HG02571 (cell line): ENCODE measurements at regions not wholly inside any gene's neighbourhood (a gene's known extent, or its start where the extent isn't known, plus 50 kb on each side); places are given as distances from the start of the nearest gene placed in this dataset.
"Not testable (repeated sequence)": the region's sequence is repeated elsewhere in the genome, so short reads cannot be mapped to it uniquely, and the experiment has no call there.

Experiments used
- ATAC-seq: cut with Tn5 transposase; IDR thresholded peaks from one replicate; pipeline ENCODE4 v1.9.1; 2021; ENCODE audit warnings: mild to moderate bottlenecking, moderate library complexity; ENCODE audit not compliant: unreplicated experiment

GRCh38 chr12:75710361-75711069 lies 199.1 kb upstream of the KRR1 start:
- ATAC-seq, result no peak

GRCh38 chr12:75709503-75709902 lies 198.1 kb upstream of the KRR1 start:
- ATAC-seq, result no peak

- ATAC-seq, result no peak
These were observed 197.4 kb upstream of the KRR1 start for GRCh38 chr12:75708802-75709201.

- ATAC-seq, result no peak
These were observed 196.6 kb upstream of the KRR1 start for GRCh38 chr12:75707983-75708382.

DNA sequence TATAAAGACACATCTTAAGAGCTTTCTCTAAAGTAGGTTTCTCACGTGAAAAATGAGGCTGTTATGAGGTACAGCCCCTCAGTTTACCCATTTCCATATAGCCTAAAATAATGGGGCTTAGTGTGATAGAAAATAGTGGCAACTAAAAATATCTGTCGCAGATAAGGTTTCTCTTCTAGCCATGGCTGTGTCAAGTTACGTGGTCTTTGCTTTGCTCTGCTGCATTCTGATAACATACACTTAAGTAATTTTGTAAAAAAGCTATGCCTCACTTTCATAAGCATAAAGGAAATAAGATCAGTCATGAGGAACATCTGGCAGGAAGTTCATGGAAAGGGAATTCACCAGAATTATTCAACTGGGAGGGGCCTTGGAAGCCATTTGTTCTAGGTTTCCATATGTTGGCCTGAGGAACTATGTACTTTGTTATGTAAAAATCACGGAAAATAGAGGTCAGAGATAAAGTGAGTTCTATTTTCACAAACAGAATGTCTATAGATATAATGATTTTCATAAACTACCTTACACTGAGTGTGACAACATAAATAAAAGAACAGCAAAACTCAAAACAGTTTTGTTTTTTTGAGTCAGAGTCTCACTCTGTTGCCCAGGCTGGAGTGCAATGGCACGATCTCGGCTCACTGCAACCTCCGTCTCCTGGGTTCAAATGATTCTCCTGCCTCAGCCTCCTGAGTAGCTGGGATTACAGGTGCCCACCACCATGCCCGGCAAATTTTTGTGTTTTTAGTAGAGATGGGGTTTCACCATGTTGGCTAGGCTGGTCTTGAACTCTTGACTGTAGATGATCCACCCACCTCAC lies 195.6 kb upstream of the KRR1 start:
- no peak for ATAC-seq

- no peak for ATAC-seq
These were observed 194.6 kb upstream of the KRR1 start for GRCh38 chr12:75705749-75706711.

- no peak for ATAC-seq
These were observed 193.3 kb upstream of the KRR1 start for GRCh38 chr12:75704664-75705063.

DNA sequence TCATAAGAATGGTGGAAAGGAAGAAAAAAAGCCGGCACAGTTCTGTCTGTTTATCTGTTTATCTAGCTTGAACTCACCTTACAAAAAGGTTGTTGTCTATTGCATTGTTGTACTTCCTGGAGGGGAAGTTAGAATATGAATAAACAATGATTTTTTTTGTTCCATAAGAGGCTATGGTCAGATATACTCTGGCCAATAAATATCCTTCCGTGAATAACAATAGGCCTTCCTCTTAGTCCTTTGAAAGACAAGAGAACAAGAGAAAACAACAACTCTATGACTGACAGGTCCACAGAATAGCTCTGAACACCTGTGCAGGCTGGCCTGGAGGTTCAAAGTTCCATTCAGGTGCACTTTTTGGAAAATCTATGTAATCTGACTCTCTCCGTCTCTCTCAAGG lies 192.8 kb upstream of the KRR1 start:
- ATAC-seq, result no peak

DNA sequence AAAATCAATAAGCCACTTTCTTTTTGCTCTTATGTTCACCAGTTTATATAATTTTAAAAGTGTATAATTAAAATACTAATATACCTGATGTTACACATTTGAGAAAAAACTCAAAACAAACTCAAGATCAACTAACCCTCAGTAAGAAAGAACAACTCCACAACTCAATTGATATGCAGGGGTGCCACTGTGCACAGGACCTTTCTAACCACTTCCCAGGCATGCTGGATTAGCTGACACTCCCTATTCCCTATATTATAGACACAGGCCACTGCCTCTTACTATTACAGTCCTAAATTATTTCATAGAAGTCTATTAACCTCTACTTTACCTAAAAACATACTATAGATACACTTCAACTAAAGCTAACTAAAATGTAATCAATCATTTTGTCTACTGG lies 191.7 kb upstream of the KRR1 start:
- ATAC-seq, result no peak

DNA sequence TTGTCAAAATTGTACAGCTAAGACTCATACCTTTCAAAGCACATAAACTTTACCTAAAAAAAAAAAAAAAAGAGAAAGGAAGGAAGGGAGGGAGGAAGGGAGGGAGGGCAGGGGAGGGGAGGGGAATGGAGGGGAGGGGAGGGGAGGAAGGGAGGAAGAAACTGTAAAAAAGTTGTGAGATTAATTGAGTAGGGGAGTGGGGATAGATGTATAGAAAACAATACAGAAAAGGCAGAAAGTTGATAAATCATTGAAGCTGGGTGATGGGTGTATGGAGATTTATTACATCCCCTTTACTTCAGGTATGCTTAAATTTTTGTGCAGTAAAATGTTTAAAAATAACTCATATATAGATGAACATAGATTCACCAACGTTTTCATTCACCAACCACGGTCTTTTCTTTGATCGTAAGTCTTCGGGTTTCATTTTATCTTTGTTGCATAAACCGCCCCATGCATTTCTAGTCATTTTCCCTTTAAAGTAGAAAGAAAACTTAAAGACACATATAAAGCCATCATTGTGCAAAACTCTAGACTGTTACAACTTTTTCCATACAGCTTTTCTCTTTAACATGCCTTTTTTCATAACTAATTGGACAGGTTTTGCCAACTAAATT lies 191.2 kb upstream of the KRR1 start:
- no peak for ATAC-seq

- no peak for ATAC-seq
These were observed 190.4 kb upstream of the KRR1 start for GRCh38 chr12:75701859-75702258.

- no peak for ATAC-seq
These were observed 188.5 kb upstream of the KRR1 start for GRCh38 chr12:75699728-75700496.

DNA sequence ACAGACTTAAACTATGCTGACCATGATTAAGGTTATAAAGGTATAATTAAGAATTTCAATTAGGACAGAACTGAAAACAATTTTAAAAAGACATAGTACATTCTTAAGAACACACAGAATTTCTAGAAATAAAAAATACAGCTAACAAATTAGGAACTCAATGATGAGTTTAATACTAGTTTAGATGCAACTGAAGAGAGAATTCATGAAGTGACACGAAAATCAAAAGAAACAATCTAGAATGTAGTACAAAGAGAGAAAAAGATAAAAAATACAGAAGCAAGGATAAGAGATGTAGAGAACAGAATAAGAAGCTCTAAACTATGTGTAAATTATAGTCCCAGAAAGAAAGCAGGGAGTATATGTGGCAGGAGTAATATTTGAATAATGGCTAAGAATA lies 187.8 kb upstream of the KRR1 start:
- ATAC-seq, result no peak

DNA sequence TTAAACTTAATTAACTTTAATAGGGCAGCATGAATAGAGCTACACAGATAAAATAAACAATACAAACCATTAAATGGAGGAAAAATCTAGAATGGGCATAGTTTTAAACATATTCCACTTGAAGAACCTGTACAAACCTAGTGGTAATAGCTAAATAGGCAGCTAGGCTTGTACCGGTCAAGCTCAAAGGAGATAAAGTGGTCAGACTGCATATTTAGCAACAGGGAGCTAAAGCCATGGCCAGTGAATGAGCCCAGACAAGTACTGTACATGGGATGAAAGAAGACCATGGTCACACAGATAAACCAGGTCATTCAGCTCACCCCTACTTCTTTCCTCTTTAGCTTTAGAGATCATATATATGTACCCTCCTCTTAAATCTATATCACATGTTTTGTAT lies 186.6 kb upstream of the KRR1 start:
- no peak for ATAC-seq

DNA sequence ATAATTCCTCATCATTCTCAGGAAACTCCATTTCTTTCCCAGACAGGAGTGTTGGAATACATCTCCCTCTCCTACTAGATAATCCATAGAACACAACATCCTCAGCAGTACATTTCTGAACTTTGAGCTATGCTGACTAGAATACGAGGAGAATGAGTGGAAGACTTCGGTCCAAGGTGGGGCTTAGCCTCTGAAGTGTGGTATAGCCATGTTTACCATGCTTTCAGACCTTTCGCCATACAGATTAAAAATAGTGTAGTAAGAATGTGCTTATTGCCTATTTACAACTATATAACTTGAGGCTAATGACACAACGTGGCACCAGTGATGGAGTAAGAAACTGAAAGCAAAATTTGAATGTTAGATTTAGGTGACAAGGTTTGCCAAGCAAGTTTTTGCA lies 184.5 kb upstream of the KRR1 start:
- no peak for ATAC-seq

- ATAC-seq, result no peak
These were observed 183.3 kb upstream of the KRR1 start for GRCh38 chr12:75694534-75695268.

GRCh38 chr12:75692876-75693275 lies 181.5 kb upstream of the KRR1 start:
- no peak for ATAC-seq

DNA sequence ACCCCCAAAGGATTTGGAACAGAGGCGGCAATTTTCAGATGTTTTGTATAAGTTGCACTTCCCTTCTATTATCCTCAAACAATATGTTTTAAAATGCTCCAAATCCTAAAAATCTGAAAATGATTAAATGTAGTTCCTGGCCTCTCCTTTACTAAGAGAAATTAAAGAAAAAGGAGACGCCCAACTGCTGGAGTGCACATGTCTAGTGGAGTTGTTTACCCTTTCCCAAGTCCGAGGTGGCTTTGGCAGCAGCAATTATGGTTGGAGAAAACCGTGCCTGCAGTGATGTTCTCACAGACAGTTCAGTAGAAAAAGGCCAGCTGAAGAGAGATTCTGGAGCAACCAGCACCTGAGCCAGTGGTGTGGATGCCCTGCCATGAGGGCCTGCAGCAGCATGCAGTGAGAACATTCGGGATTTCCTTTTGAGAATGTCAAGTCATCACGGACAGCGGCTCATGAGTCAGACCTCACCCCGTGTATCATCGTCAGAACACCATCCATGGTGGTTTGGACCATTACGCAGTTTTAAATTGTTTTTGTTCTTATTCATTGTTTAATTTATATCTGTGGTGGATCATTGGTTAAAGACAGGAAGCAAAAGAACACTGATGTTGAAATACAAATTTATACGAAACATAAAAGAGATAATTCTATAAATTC lies 179.0 kb upstream of the KRR1 start:
- no peak for ATAC-seq

GRCh38 chr12:75686233-75686632 lies 174.8 kb upstream of the KRR1 start:
- not testable (repeated sequence) for ATAC-seq
